K562 (cell line): ENCODE measurements at regions not wholly inside any gene's neighbourhood (a gene's known extent, or its start where the extent isn't known, plus 50 kb on each side); places are given as distances from the start of the nearest gene placed in this dataset.

ENCODE experiments used
- ATAC-seq: fragments of 200-7000 bp; cut with Tn5 transposase; 3 replicates; pipeline ENCODE4 v1.9.1; 2020; ENCODE audit warnings: moderate library complexity
- BruUV-seq: library from RNA; stranded (reverse); fragments of 400-500 nt; replicated peaks from 2 replicates; lab custom pipeline; 2021; lab: Mats Ljungman, UMichigan
- CTCF ChIA-PET: fragments of 300-600 bp; formaldehyde crosslinking; extraction: SDS; loops from one replicate; lab custom pipeline; 2021; ENCODE audit warnings: low intra/inter-chr PET ratio; lab: Yijun Ruan, JAX
- POLR2A ChIA-PET: fragments of 300-600, 350-650 bp; sonication (Branson Sonifier 250); formaldehyde crosslinking; extraction: SDS; loops from one replicate; lab custom pipeline; 2021; ENCODE audit warnings: antibody characterized with exemption, inconsistent platforms; lab: Yijun Ruan, JAX
- DNase-seq, 4 experiments: peaks; one replicate each; pipeline versions ENCODE4 v3.0.0 to v3.0.0-alpha.2; 2011 to 2018; ENCODE audit warnings: low spot score in 3 of 4, mixed read lengths in 3 of 4; ENCODE audit errors: extremely low read depth in 1 of 4
- FAIRE-seq: peaks from 2 replicates; lab custom pipeline; 2011; peaks lifted over from hg19 to GRCh38; lab: Jason Lieb, UNC
- H2AFZ ChIP-seq: 2 replicates; pipeline ENCODE4 v1.6.0; 2011; ENCODE audit warnings: low read depth, low read length, control low read depth, inconsistent platforms
- H3K27ac ChIP-seq: fragments of 200-600 bp; 3 replicates; pipeline ENCODE4 v1.8.0; 2011; ENCODE audit warnings: low read depth, mild to moderate bottlenecking, control low read depth, inconsistent platforms, low read length, moderate library complexity, mixed read lengths; ENCODE audit errors: extremely low read depth
- H3K27me3 ChIP-seq, 2 experiments: fragments of 300-600 bp in 1 of 2; 2 replicates in 1 of 2; 3 replicates in 1 of 2; pipeline versions ENCODE4 v1.6.0 to v1.8.0; 2011; ENCODE audit warnings: inconsistent platforms in 2 of 2, low read length in 2 of 2, mild to moderate bottlenecking in 1 of 2, mixed read lengths in 1 of 2, moderate library complexity in 1 of 2; ENCODE audit not compliant: control insufficient read depth in 2 of 2, insufficient read depth in 2 of 2
- H3K36me3 ChIP-seq: fragments of 300-600 bp; 3 replicates; pipeline ENCODE4 v1.8.0; 2011; ENCODE audit warnings: mild to moderate bottlenecking, low read length, inconsistent platforms; ENCODE audit not compliant: control insufficient read depth, insufficient read depth
- H3K4me1 ChIP-seq, 2 experiments: fragments of 200-600 bp in 1 of 2; replicated peaks in 1 of 2; 2 replicates in 1 of 2; 3 replicates in 1 of 2; pipeline versions ENCODE4 v1.5.1 to v1.8.0; 2011; ENCODE audit warnings: inconsistent platforms in 2 of 2, low read length in 2 of 2, mild to moderate bottlenecking in 1 of 2, mixed read lengths in 1 of 2, moderate library complexity in 1 of 2; ENCODE audit not compliant: control insufficient read depth in 2 of 2, insufficient read depth in 2 of 2
- H3K4me2 ChIP-seq: 2 replicates; pipeline ENCODE4 v1.6.1; 2011; ENCODE audit warnings: low read length, control low read depth, inconsistent platforms, mixed read lengths; ENCODE audit not compliant: insufficient read depth
- H3K4me3 ChIP-seq: fragments of 200-600 bp; sonication (generic), shearing (Covaris generic); 2 replicates; pipeline ENCODE4 v1.5.1; 2016; ENCODE audit warnings: control low read depth, inconsistent platforms
- H3K79me2 ChIP-seq: fragments of 200-600 bp; 3 replicates; pipeline ENCODE4 v1.8.0; 2011; ENCODE audit warnings: low read length, inconsistent platforms; ENCODE audit not compliant: control insufficient read depth, insufficient read depth
- H3K9ac ChIP-seq, 2 experiments: 2 replicates each; pipeline versions ENCODE4 v1.6.0 to v1.6.1; 2011; ENCODE audit warnings: low read depth in 2 of 2, low read length in 2 of 2, control low read depth in 1 of 2, inconsistent platforms in 1 of 2, mild to moderate bottlenecking in 1 of 2, mixed read lengths in 1 of 2; ENCODE audit not compliant: insufficient read depth in 1 of 2
- H3K9me1 ChIP-seq: one replicate; pipeline ENCODE4 v1.6.0; 2011; ENCODE audit warnings: inconsistent platforms, mild to moderate bottlenecking, low read length, moderate library complexity; ENCODE audit not compliant: control insufficient read depth, insufficient read depth
- H3K9me3 ChIP-seq: replicated peaks from 2 replicates; pipeline ENCODE4 v1.5.1; 2011; ENCODE audit warnings: low read depth, low read length, inconsistent platforms; ENCODE audit not compliant: control insufficient read depth, insufficient read depth
- H4K20me1 ChIP-seq: replicated peaks from 2 replicates; pipeline ENCODE4 v1.6.1; 2011; ENCODE audit warnings: low read length, inconsistent platforms, mixed read lengths; ENCODE audit not compliant: control insufficient read depth, insufficient read depth
- C11orf30 ChIP-seq: fragments of 450-650 bp; IDR thresholded peaks from 2 replicates; pipeline ENCODE4 v1.6.1; 2016; ENCODE audit warnings: low read depth, mild to moderate bottlenecking
- CBX8 ChIP-seq: fragments of 200-600 bp; sonication (generic); IDR thresholded peaks from 2 replicates; pipeline ENCODE4 v1.6.1; 2012; ENCODE audit warnings: borderline replicate concordance, mixed run types, low read depth, mild to moderate bottlenecking, moderate library complexity, mixed read lengths, low read length, control low read depth, inconsistent platforms; ENCODE audit not compliant: poor library complexity, severe bottlenecking; ENCODE audit errors: extremely low read depth
- ZKSCAN3 ChIP-seq: fragments of 250-450 bp; sonication (Bioruptor Pico); IDR thresholded peaks from 2 replicates; pipeline ENCODE4 v1.4.0; 2020
- WGBS: fragments of 100-300 bp; shearing (Covaris generic); methylation state at CpG from one replicate; pipeline ENCODE4 v1.1.6; 2016; ENCODE audit warnings: low coverage, mixed read lengths; ENCODE audit not compliant: insufficient coverage; ENCODE audit errors: missing lambda C conversion rate; 5-methylcytosine and 5-hydroxymethylcytosine counted together
- in situ Hi-C: fragments of 300-500 bp; cut with MboI; formaldehyde crosslinking; loops from 4 replicates; pipeline ENCODE4 v1.15.0; 2018; ENCODE audit warnings: inconsistent platforms, mixed read lengths
- intact Hi-C: fragments of 100-400 bp; cut with micrococcal nuclease; formaldehyde crosslinking; loops from 2 replicates; pipeline ENCODE4 v1.14.2; 2022

GRCh38 chr3:17936736-17937480 lies 194.5 kb upstream of the TBC1D5 start (continued):
- TF ChIP-seq ZKSCAN3 (CRISPR knock-in tag): no peak

DNA sequence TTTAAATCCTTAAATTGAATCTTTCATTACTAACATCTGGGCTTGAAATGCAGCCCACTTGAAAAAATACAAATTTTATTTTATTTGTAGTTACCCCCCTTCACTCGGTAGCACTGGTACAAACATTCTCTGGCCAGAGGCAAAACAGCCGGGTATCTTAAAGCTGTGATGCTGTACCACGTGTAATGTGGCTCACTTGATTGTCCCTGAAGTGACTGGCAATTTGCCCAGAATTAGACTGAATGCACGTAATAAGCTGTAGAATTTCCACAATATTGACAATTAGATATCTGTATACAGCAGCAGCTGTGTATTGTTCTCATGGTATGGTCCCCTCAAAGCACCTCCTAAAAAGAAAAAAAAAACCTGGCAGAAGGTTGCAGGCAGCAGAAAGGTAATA lies 192.8 kb upstream of the TBC1D5 start:
- FAIRE-seq: no peak
- H3K4me3 ChIP-seq: no peak overlapping the region
- WGBS: 3% methylated on average over 4 of the region's 4 CpGs
- intact Hi-C loops: no loop called here
- TF ChIP-seq CBX8: peak; percentile 10
- no peak for TF ChIP-seq C11orf30
- TF ChIP-seq, all 486 proteins: peak for 1
- no peak for DNase-seq
- H3K36me3 ChIP-seq: no peaks in the 10 kb centered on the region
- ATAC-seq: no peak
- H3K4me2 ChIP-seq: no peak overlapping the region
- peaks cover 3% of the 10 kb centered on the region; the same call in 1 of the 2 replicates for H4K20me1 ChIP-seq
- H3K9me1 ChIP-seq: no peaks in the 10 kb centered on the region
- no peak overlapping the region for H3K9ac ChIP-seq
- peaks cover 3 to 9% of the 10 kb centered on the region in 2 experiments; a peak in 3 of 5 replicates for H3K27me3 ChIP-seq
- H3K9me3 ChIP-seq: no peaks in the 10 kb centered on the region
- in situ Hi-C loops: no loop called here
- H3K4me1 ChIP-seq: no peaks in the 10 kb centered on the region
- ChIA-PET CTCF (no interaction called here), POLR2A (no interaction called here)
- no peak overlapping the region for H2AFZ ChIP-seq
- no peaks in the 10 kb centered on the region for H3K79me2 ChIP-seq
- no peak overlapping the region for H3K27ac ChIP-seq
- BruUV-seq: no TSS peak
